ENCODE measurements at regions not wholly inside any gene's neighbourhood (a gene's known extent, or its start where the extent isn't known, plus 50 kb on each side); places are given as distances from the start of the nearest gene placed in this dataset.

DNA sequence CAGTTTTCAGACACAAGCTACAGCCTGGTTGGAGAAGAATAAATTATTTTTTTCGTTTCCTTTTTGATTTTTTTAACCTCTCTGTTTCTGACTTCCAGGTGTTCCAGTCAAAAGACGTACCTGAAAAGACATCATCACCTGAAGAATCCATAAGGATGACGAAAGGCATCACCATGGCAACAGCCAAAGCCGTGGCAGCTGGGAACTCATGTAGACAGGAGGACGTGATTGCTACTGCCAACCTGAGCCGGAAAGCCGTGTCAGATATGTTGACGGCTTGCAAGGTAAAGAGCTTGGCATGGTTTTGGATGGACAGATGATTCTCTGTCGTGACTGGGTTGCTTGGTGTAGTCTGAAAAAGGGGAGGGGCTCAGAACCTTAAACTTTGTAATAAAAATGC is 237.0 kb upstream of the TPM1 start:
- no peak for DNase-seq (ENCODE audit: low read depth)

- DNase-seq (ENCODE audit: low read depth), result no peak
These were observed 234.9 kb upstream of the TPM1 start for GRCh38 chr15:62807539-62808130.

GRCh38 chr15:62809115-62809967 is 233.2 kb upstream of the TPM1 start:
- DNase-seq (ENCODE audit: low read depth), result no peak

- no peak for DNase-seq (ENCODE audit: low read depth)
These were observed 232.6 kb upstream of the TPM1 start for GRCh38 chr15:62809968-62810260.

- no peak for DNase-seq (ENCODE audit: low read depth)
These were observed 230.1 kb upstream of the TPM1 start for GRCh38 chr15:62812515-62812835.

DNA sequence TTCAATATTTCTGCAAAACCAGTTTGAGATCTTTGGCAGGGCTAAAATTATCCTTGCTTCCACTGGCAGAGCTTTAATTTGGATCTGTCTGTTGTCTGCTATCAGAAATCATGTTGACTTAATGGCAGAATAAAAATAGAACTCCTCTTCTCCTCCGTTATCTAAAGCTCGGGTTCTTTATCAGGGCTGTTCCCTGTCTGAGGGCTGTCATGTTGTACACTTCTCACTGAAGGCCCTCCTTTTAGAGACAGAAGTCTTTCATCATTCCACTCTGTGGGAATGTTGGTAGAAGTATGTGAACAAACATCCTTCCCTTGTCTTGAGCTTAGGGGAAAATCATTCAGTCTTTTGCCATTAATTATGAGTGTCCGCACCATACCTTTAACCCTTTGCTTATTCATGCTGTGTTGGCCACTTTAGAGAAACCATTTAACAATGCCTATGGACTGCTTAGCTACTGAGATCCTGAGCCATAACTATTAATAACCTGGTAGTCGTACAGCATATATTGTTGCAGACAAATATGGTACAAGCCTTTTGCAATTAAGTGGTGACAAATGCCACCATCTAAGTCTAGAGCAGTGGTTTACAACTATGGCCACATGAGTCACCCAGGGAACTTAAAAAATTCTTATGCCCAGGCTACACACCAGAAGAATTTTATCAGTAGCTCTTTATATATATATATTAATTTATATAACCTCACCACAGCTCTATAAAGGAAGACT is 226.0 kb upstream of the TPM1 start:
- DNase-seq (ENCODE audit: low read depth), result no peak

GRCh38 chr15:62818691-62819090 is 223.9 kb upstream of the TPM1 start:
- DNase-seq (ENCODE audit: low read depth), result no peak

- DNase-seq (ENCODE audit: low read depth), result no peak
These were observed 221.0 kb upstream of the TPM1 start for GRCh38 chr15:62821384-62822131.

DNA sequence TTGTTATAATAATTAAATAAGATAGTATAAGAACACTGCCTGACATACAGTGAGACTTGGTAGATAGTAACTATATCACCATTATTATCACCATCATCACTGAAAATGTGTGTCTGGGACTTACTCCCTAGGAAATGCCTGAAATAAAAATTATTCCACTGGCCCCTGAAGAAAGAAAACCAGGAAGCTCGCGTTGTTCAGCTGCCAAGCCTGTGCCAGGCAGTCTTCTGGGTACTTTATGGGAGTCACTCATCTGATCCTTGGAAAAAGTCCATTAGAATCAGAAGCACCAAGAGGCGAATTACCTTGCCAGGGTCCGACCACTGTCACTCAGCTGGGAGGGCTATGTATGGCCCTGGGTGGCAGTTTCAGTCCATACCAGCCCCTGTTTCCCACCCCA is 220.3 kb upstream of the TPM1 start:
- no peak for DNase-seq (ENCODE audit: low read depth)

DNA sequence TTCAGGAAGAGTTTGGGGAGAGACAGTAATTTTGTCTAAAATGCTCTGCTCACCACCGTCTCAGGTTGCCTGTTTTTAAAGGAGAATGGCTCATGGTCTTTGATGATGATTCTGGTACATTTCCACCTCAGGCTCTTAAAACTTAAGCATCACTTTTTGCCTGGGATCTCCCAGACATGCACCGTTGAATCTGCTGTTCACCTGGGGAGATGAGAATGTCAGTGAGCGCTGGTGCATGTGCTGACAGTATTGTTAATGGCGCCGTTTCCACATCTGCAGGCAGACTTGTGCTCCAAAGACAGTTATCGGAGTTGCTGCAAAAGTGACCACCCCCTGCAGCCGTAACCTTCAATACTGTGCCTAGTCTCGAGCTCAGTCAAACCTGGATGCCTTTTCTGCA is 219.0 kb upstream of the TPM1 start:
- DNase-seq (ENCODE audit: low read depth), result no peak

DNA sequence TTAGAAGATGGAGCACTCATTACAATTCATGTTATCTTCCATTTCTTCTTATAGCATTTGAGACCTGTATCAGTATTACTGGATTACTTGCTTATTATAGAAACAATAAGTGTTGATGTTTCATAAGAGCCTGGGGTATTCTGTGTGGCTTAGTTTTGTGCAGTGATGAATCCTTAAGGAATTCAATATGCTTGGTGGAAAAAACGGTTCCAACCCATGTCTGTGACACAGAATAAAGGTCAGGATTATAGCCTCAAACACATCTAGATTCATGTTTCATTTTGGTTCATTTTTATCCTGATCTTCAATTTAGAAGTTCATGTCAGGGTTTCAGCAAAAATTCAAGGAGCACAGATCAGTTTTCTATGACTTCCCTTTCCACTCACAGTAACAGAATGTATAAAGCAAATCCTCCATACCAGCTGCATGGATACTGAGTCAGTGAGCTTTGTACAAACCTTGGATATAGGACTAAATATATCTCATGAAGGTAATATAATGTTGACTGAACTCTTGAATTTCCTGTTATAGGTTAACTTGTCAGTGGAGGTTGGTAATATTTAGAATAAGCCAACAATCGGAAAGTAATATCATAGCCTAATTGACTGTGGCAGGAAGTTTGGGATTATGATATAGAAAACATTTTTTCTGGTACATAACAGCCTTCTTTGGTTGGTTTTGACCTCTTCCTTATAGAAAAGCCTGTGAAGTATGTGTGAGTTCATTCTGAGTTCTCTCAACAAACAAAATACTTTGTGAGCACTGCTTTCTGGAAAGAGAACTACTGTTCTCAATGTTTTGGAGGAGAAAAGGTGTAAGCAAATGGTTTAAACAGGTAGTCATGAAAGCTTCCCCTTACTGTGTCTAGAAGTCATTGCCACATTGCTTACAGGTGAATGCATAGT is 218.2 kb upstream of the TPM1 start:
- DNase-seq (ENCODE audit: low read depth), result peak; percentile 31

DNA sequence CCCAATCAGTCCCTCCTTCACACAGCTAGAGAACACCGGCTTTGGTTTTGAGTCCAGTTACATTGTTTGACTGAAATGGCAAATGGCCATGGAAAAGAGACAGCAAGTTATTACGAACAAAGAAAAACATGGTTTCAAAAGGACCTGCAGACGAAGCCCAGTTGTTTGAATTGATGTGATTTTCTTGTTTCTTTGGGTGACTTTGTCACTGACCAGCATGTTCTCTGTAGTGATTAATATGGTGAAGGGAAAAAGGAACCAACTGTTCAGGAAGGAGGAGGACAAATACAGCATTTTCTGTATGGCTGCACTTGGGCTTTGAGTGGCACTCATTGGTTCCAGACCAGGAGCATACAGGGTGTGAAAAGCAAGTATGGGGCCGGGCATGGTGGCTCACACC is 217.4 kb upstream of the TPM1 start:
- no peak for DNase-seq (ENCODE audit: low read depth)

- DNase-seq (ENCODE audit: low read depth), result no peak
These were observed 216.0 kb upstream of the TPM1 start for GRCh38 chr15:62826561-62826960.

- DNase-seq (ENCODE audit: low read depth), result no peak
These were observed 214.2 kb upstream of the TPM1 start for GRCh38 chr15:62828364-62828763.

- no peak for DNase-seq (ENCODE audit: low read depth)
These were observed 210.3 kb upstream of the TPM1 start for GRCh38 chr15:62832231-62832630.

DNA sequence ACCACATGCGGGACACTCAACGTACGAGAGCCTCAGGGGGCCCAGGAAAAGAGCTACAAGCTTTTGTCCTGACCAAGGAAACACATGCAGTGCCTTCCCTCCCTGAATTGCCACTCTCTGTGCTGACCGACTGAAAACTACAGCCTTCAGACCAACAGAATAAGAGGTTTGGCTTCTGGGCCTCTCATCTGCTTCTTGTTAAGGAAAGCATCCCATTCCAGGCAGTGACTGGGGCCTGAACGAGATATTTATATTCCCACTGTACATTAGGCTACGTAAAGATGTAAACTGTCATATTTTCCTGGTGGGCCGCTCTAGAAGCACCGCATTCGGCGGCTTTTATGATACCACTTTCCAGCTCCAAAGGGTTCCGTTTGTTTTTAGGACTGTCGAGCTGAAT is 208.9 kb upstream of the TPM1 start:
- DNase-seq (ENCODE audit: low read depth), result peak; percentile 41

GRCh38 chr15:62834686-62835329 is 207.7 kb upstream of the TPM1 start:
- no peak for DNase-seq (ENCODE audit: low read depth)

DNA sequence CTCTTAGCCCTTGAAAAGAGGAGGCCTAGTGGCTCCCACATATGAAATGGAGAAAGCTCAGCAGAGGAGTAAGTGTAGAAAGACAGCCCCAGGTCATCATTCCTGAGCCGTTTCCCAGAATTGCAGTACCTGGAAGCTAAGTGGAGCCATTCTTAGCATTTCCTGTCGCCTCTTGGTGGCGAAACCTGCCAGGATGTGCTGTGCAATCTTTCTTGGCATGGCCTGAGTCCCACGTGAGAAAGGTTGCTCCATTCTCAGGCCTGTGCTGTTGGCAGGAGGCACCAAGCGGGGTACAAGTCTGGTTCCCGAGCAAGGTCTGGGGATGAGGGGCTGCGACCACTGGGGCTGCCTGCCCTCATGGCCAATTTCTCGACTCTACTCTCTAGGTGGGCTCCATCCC is 207.2 kb upstream of the TPM1 start:
- DNase-seq (ENCODE audit: low read depth), result no peak

- no peak for DNase-seq (ENCODE audit: low read depth)
These were observed 206.8 kb upstream of the TPM1 start for GRCh38 chr15:62835762-62836161.

DNA sequence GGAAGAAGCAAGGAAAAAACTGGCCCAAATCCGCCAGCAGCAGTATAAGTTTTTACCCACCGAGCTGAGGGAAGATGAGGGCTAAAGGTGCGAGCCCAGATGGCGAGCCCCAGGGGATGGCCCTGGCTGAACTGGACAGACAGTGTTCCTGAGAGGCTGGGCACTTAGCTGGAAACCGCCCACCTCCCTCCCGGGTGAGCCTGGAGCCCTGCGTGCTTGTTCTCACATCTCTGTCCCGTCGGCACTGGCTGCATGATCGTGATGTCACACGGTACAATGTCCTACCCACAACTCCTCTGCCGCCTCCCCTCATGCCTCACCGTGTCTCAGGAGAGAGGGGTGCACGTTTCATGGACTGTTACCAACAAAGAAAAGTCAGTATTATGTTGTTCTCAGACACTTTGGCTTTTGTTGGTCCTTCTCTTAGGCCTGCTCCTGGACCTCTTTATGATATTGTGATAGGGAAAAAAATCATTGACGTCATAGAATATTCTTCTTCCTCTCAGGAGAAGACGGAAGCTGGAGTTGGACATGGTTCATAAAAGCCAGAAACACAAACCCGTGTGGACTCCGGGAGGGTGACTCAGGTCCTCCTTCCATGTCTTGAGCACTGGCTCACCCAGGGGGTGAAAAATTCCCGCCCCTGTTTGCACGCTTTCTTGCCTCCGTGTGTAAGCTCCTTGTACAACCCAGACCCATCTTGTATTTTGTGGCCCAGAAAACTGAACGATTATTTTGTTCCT is 201.8 kb upstream of the TPM1 start:
- no peak for DNase-seq (ENCODE audit: low read depth)

DNA sequence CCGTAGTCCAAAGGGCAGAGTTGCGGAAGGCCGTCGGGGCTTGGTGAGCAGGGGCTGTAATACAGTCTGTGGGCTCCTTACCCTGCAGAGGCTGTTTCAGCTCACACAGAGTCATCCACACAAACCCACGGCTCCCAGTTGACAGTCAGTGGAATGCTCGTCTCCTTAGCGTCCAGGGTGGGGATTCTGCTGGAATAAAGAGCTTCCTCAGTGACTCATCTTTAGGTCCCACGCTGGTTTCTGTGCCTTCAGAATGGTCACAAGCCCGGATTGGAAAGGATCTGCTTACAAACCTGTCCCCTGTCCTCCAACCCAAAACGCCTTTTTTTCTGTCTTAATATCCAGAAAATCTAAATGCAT is 201.3 kb upstream of the TPM1 start:
- DNase-seq (ENCODE audit: low read depth), result no peak
